Stimulated activated CD4-positive, alpha-beta T cell treated with anti-CD3 and anti-CD28 coated beads, Interleukin-12 subunit alpha, Interleukin-12 subunit beta, amount 100 ng/mL, for 48 hours (primary cell): ENCODE measurements at regions not wholly inside any gene's neighbourhood (a gene's known extent, or its start where the extent isn't known, plus 50 kb on each side); places are given as distances from the start of the nearest gene placed in this dataset.

Source experiments
- DNase-seq, 3 donors: peaks; one replicate each; pipeline ENCODE4 v3.0.0-alpha.2; 2020; ENCODE audit warnings: low read depth in 2 of 3, low spot score in 1 of 3

DNA sequence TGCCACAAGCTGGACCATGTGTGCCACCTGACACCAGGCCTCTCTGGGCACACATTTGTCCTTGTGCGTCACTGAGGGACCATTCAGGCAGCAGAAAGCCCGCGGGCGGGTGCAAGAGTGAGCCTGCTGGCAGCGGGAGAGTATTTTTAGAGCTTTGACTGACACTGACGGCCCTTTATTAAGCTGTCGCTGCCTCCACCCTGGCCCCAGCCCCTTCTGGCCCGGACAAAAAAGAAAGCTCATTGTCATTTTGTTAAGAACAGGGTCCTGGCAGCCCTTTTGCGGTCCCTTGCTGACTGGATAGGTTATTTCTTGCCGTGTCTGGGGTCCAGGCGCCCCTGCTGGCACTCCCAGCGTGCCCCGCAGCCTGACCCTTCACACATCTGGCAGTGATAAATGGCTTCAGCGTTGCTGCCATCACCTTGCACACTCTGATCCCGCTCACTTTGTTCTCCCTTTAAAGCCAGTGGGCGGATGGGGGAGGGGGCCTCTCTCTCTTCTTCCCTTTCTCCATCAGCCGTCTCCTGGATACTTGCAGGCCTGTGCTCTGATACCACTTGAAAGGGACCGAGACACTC, 78.4 kb upstream of the NKD1 start:
- no peak for DNase-seq

DNA sequence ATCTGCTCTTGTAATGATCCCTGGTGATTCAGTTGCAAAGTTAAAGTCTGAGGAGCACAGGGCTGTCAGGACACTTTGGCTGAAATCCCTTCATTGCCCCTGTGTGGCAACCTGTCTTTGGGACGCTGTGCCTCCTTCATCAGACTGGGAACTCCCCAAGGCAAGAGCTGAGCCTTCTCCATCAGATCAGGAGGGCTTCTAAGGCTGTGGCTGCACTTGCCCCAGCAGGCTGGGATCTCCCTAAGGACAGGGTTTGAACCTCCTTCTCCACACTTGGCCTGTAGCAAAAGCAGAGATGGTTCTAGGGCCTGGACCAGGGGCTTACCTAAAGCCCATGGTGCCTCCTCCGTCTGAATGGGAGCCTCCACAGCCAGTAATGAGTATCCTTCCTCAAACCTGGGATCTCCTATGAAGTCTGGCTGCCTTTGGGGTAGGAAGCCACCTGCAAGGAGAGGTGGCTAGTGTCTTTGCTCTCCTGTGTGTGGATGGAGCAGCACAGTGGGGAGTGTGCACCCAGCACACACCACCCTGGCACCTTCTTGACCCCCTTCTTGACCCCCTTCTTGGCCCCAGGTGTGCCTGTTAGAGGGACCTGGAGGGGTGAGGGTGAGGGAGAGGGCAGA, 79.0 kb upstream of the NKD1 start:
- no peak for DNase-seq

DNA sequence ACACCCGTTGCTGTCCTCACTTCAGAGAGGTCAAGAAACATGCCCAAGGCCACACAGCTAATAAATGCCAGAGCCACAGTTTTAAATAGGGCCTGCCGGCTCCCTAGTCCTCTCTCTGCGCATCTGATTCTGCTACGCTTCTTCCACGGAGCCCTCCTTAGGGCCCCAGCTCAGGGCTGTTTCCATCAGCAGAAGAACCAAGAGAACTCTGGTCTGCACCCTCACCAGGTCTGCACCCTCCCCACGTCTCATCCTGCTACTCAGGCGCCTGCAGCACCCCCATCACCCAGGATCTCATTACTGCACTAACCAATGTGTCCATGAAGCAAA, 79.5 kb upstream of the NKD1 start:
- DNase-seq = no peak

DNA sequence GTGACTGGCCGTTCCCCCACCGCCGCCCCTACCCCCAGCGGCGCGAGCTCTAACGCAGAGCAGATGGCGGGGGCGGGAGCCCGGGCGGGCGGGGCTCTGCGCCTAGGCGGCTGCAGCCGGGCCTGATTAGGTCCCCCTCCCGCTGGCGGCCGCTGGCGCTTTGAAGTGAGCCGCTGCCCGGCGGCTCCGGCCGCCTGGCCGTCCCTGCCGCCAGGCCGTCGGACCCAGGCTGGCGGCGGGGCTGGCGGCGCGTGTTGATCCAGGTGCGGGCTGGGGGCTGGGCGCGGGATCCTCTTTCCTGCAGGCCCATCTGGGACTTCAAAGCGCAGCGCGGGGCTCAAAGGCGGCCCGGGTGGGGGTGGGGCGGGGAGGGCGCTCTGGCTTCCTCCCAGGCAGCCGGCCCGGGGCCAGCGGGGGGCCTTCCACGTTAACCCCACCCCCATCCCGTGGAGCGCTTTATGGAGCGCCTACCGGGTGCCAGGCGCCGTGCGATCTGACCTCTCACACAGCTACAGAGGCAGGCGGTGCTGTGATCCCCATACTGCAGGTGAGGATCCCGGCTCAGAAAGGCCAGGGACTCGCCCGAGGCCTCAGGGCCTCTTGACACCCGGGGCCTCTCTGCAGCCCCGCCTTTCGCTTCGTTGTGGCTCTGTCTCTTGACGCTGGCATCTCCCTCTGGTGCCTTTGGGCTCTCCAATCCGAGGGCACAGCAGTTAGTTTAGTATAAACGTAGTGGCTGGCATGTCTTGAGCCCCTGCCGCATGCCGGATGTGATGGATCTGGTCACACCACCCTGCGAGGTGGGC, 80.0 kb upstream of the NKD1 start:
- no peak for DNase-seq

DNA sequence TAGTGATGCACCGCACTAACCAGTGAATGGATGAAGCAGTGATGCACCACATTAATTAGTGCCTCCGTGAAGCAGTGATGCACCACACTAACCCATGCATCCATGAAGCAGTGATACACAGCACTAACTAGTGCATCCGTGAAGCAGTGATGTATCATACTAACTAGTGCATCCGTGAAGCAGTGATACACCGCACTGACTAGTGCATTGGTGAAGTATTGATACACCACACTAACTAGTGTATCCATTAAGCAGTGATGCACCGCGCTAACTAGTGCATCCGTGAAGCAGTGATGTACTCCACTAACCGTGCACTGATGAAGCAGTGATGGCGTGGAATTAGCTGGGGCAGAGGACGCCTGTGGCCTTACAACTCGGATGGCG, 80.6 kb upstream of the NKD1 start:
- no peak for DNase-seq

DNA sequence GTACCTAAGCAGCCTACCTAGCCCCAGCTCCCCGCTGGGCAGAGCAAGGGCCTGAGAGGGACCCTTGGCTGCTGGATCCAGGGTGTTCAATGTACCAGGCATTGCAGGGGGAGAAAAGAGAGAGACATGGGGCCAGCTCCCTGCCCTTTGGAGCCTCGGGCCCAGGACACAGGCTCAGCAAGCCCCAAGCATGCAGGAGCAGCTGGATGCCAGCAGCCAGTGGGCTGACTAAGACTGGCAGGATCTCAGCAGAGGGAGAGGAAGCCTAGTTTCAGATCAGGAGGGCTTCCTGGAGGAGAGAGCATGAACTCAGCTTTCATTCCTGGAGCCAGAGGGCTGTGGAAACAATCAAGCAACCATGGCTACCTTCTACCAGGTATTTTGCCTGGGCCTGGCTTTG, 82.0 kb upstream of the NKD1 start:
- no peak for DNase-seq

DNA sequence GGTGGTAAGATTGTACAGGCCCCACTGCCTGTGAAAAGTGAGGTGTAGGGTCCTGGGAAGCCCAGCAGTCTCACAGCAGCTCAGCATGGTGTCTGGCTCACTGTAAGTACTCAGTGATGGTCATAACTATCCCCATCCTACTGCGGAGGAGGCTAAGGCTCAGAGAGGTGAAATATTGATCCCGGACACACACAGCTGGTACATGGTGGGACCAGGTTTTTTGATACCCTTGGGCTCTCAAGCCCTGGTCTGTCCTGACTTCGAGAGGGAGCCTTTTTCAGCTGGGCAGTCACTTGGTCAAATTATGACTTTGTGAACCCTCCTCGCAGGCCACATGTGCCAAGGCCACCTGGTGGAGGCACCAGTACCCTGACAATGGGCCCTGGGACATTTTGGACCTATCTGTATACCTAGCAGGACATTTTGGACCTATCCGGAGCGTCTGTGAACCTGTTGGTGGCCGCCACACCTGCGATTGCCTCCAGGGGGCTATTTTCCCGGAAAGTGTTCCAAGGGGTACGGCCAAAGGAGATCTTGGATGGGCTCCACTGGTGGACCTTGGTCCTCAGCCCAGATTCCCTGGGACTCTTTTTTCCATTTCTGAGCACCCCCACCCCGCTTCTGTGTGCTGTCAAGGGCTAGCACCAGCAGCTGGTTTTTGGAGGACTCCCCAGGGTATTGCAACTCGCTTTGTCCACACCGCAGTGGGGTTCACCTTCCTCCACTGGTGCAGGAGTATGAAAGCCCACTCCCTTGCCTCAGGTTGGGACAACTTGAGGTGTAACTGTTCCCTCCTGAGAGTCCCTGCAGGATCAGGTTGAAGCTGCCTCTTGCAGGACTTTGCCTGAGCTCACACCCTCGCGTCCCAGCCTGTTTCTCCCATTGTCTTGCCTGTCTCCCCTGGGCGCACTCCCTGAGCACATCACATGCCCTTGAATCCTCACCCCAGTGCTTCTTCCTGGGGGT, 83.6 kb upstream of the NKD1 start:
- DNase-seq = no peak

DNA sequence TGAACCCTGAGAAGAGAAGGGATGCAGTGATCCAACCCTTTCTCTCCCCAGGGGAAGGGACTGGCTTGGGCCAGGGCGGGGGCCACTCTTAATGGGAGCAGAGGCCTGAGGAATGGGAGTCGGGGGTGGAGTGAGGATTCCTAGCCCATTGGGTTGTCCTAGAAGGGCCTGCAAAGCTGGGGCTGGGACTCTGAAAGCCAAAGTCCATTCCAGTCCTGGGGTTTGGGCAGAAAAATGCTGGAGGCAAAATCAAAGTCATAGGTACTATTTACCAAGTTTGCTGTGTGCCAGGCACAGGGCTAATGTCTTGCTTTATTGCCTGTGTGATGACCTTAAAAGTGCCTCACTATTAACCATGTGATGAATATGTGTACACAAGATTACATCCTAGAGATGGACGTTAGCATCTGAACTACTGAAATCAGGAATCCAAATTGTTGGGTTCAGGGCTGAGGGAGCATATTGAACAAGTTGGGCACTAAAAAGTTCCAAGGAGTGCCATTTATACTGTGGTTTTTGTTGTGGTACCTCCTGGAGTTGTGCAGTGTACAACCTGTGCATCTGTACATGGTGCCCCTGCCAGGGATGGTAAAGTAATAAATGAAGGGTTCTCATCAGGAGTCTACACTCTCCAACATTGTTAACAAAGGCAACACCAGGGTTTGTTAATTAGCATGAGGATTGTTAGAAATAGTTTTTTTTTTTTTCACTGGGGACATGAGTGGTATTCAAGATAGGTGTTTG, 84.4 kb upstream of the NKD1 start:
- DNase-seq = no peak

DNA sequence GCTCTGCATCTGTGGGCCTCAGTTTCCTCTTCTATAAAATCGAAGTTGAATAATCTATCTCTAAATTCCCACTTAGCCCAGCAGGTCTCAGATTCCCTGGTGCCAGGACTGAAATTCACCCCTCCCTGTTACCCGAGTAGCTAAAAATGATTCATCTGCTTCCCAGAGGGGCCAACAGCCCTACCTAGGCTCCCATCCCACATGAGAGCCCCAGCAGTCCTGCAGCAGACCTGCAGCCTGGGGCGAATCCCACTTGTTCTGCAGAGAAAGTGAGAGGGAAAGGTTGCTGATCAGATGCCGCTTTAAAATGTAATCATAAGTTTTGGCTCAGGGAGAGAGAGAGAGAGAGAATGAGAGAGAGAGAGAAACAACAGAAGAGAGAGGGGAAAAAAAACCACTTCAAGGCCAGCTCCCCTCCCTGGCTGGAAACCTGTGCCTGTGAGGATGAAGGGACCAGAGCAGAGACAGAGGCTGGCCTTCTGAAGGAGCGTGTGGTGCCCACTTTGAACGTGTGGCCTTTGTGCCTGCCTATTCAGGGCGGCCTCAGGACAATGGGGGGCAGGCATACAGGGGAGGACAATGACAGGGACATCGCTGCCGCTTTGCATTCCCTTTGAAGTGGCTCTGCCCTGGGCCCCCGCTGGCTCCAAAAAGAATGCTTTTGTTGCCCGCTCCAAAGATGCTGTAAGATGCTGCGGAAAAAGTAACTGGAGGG, 85.2 kb upstream of the NKD1 start:
- DNase-seq = no peak

DNA sequence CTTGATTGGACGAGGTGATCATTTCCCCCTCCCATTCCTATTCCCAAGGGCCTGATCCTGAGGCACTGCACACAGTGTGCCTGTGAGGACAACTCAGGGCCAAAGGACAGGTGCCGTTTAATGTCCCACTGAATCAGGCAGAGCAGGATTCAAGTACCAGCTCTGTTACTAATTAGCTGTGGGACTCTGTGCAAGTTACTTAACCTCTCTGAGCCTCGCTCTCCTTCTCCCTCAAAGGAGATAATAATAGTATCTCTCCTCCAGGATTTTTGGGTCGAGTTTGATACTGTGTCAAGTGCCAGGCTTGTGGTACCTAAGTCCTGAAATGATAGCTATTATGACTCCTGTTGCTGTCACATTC, 86.8 kb upstream of the NKD1 start:
- DNase-seq = no peak

DNA sequence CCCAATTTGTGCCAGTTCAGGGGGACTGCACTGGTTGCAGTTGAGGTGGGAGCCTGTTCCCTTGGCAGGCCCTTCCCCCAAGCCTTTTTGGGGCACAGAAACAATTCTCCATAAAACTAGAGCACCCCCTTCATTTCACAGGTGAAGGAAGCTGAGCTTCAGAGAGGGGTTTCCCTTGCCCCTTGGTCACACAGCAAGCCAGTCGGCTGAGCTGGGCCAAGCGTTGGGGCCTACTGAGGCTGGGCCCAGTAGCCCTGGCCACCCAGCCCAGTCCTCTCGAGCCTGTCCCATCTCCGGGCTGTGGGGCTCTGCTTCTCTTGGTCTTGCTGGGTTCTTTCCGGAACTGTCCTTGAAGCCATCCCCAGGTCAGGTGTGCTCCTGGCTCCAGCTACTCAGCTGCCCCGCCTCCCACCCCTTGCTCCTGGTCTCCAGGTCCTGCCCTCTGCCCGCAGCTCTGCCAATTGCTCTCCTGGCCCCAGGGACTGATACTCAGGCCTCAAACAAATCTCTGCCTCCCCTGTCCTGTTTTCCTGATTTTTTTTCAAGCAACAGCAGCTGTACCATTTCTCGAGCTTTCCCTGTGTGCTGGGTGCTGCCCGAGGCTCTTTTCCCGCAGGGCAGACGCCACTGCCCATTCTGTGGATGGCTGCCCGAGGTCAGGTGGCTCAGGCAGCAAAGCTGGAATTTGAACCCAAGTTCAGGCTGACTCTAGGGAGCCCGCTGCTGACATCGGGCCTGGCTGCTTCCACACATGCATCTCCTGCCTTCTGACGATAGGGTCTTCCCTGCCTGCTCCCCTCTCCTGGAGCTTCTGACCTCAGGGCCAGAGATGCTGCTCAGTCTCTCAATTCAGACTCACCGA, 87.4 kb upstream of the NKD1 start:
- no peak for DNase-seq

DNA sequence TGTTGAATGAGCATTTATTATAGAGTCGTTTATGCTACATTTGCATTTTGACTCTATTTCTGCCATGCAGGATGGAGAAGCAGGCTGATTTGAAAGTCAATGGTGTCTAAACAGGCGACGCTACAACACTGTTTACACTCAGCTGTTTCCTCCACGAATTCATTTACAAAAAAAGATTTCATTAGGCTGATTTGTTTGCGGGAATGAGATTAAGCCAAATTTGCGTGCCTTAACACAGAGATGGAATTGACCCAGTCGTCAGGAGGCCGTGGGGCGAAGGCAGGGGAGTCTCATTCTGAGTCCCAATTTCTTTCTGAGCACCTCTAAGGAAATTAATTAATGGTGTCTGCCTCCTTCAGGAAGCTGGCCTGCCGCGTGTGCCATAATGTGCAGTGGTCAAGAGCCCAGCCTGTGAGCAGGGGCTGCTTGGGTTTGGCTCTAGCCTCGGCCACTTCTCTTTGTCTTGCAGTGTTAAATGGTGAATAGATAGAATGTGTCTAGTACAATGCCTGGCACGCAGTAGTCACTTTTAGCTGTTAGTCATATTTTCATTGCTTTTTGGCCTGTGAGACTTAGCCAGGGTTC, 88.6 kb upstream of the NKD1 start:
- no peak for DNase-seq

DNA sequence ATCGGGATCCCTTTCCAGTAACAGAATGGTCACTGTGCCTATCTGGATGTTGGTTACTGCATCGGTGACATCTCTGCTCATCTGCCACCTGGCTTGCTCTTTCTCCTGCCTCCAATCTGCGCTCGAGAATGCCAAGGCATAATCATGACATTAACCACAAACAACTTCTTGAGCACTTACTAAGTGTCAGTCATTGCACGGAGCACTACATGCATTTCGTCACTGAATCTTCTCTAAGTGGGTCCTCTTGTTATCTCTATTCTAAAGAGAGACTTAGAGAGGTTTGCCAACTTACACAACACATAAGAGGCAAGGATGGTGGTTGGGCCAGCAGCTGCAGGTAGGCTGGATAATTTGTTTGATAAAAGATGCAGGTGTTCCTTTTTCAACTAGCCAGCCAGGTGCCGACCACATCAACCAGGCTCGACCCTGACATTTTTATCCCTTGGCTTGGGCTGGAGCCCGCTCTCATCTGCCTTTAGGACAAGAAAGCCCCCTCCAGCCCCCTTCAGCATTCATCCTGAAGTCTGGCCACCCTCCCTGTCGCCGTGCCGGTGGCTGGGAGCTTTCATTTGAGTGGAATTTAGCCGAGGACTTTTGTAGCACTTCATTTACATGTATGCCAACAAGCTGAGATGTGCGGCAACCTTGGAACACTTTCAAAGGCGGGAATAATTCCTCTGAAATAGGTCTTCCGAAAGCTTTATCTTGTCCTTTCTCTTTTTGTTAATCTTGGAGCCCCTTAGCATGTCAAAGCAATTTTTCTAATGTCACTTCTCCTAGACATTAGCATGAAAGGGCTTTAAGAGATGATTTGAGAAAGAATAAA, 89.3 kb upstream of the NKD1 start:
- no peak for DNase-seq

DNA sequence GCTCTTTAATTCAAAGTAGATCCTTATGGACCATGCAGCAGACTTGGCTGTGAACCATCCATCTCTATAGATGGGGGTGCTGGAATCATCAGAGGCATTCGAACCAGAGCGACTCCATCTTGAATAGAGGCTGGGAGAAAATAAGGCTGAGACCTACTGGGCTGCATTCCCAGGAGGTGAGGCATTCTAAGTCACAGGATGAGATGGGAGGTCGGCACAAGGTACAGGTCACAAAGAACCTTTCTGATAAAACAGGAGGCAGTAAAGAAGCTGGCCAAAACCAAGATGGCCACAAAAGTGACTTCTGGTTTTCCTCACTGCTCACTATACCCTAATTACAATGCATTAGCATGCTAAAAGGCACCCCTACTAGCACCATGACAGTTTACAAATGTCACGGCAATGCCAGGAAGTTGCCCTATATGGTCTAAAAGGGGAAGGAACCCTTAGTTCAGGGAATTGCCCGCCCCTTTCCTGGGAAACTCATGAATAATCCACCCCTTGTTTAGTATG, 89.2 kb upstream of the BRD7 start:
- no peak for DNase-seq

DNA sequence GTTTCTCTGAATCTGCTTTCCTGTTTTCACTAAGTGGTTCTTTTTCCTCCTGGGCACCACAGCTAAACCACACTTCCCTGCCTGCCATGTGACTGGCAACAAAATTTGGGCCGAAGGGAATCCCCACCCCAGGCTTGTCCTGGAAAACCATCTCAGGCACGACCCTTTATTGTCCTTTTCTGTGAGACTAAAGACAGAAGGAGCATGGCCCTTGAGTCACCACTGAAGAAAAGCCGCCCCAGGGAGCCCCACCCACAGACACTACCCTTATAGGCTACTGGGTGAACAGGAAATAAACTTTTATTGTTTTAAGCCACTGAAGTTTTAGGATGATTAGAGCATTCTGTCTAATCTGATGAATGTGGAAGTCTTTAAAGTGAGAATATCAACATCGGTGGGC, 88.6 kb upstream of the BRD7 start:
- DNase-seq = no peak

DNA sequence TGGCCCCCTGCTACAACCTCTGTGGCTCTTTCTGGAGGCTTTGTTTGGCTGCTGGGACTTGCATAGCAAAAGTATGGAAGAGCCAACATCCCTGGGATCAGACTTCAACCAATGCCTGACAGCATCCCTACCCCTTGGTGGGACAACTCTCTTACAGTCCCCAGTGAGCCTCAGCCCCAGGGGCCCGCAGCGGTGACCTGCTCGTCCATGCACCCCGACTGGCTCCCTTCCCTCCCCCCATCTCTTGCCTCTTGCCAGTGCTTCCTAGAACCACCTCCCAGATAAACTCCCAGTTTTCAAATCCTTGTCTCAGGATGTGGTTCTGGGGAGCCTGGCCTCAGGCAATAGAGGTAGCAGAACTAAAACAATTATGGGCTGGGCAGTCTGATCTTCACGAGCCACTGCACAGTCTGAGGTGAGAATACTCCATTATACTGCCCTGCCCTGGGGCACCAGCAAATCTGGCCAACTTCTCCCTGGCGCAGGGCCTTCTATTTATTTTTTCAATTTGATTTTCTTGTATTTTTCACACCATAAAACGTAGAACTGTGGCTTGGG, 86.6 kb upstream of the BRD7 start:
- no peak for DNase-seq

DNA sequence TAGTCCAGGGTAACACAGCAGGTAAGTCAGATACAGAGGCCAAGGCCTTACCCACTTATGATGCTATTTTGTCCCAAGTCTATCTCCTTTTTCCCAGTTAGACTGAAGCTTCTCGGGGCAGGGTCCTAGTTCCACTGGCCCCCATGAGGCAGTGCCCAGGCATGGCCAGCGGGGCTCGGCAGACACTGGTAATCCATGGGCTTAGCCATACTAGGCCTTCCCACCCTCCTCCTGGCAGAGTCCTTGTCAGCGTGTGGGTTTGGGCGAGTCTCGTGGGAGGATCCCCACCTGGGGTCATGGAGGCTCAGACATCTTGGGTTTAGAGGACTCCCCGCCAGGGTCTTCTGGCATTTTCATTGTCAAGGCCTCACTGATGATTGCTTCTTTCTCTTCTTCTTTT, 84.7 kb upstream of the BRD7 start:
- DNase-seq = no peak
